ENCODE measurements at regions not wholly inside any gene's neighbourhood (a gene's known extent, or its start where the extent isn't known, plus 50 kb on each side); places are given as distances from the start of the nearest gene placed in this dataset.

DNA sequence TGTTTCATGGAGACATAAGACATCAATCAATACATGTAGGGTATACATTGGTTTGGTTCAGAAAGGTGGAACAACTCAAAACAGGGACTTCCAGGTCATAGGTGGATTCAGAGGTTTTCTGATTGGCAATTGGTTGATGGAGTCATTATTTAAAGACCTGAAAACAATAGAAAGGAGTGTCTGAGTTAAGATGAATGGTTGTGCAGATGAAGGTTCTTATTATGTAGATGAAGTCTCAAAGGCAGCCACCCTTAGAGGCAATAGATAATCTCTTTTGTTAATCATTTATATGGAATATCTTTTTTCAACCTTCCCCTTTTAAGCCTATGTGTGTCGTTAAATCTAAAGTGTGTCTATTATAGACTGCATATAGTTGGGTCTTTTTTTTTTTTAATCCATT lies 67.8 kb upstream of the LYPLAL1 start:
- DNase-seq = no peak

DNA sequence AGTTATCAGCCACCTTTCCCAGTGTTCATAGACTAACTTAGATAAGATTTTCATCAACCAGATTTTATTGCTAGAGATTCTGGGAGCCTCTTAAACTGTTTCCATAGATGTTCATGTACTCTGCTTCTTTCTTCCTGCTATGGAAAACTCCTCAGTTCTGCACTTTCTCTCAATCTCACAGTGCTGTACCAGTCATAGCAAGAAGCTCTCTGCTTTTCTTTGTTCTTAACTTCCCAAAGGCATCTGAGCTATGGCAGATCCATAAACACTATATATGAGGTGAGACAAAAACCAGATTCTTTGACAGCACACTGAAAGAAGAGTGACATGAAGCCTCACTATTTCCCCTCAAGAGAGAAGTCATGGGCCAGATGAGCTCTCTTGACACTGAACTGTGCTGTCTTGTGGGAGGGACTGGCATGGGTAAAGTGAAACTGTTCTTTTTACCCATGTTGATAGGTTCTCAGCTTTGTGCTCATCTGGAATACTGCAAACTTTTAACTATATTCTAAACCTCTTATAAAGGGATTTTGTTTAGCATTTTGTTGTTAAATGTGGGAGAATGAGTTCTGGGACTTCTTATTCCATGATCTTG lies 64.2 kb upstream of the LYPLAL1 start:
- DNase-seq = no peak

DNA sequence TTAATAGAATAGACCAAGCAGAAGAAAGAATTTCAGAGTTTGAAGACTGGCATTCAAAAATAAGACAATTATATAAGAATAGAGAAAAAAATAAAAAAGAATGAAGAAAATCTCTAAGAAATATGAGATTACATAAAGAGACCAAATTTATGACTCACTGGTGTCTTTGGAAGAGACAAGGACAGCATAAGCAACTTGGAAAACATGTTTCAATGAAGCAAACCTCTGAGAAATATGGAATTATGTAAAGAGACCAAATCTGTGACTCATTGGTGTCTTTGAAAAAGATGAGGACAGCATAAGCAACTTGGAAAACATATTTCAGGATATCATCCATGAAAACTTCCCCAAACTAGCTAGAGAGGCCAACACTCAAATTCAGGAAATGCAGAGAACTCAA lies 60.4 kb upstream of the LYPLAL1 start:
- DNase-seq = no peak

DNA sequence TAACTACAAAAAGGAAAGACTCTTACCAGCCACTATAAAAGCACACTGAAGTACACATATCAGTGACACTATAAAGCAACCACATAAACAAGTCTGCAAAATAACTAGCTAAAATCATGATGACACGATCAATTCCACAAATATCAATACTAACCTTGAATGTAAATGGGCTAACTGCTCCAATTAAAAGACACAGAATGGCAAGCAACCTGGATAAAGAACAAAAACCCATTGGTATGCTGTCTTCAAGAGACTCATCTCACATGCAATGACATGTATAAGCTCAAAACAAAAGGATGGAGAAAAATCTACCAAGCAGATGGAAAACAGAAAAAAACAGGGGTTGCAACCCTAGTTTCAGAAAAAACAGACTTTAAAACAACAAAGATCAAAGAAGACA lies 59.7 kb upstream of the LYPLAL1 start:
- no peak for DNase-seq

DNA sequence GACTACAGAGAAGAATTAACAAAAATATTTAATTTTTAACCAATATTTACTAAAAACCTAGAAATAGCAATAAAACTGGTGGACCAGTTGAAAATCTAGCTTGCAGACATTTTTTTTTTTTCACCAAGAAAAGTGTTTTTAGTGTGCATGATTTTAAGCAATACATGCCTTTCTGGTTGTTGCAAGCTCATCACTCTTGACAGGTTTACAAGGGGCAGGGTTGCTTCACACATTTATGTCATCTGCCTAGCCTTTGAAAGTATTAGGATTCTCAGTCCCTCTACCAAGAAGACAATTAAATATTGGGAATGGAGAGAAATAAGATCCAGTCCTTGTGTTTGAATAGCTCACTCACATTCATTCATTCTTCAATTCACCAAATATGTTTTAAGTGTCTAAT lies 53.8 kb upstream of the LYPLAL1 start:
- DNase-seq = no peak

DNA sequence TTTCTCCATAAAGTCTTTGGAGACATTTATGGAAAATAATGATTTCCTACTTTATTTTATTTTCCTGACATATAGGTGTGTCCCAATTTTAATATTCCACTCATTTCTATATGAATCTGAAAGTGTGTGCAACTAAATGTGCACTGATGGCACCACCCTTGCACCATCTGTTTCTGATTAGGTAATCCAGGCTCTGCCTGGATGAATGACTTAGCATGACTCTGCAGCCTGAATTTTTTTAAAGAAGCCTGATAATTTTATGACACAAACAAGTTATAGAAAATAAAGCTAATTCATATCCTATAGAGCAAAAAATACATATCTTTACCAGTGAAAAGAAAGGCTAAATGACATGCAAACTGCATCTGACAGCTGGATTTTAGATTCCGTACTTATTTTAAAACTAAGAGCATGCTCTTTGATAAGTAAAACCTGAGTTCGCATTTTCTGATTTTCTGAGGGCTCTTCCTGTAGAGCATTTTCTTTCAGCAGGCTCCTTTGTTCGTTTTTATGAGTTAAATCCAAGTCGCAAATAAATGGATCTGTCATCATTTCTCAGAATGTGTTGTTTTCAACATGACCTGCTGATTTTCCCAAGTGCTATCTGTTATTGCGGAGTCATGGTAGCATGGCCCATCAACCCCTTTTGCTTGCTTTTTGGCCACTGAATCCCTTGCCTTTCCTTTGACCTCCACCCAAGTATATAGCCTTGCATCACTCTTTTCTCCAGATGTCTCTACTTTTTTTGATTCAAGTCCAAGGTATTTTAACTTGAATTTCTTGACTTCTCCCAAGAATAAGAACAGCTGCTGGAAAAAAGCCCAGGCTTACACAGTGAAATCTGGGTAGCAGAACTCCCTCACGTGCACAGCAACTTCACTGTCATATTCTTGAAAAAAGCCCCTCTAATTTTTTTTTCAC lies 52.8 kb upstream of the LYPLAL1 start:
- no peak for DNase-seq

DNA sequence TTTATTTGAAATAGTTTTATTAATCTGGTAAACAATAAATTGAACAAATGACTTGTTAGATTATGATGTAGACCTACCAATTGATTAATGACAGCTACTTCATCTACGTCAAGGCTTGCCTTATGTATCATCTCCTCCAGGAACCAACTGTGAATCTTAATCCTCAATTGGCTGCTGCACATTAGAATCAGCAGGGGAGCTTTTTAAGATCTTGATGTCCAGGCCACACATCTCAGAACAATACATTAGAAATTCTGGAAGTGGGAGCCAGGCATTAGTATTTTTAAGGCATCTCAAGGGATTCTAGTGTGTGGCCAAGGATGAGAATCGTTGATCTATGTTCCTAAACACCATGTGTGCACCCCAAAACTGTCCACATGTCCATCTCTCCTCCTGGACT lies 52.0 kb upstream of the LYPLAL1 start:
- no peak for DNase-seq

DNA sequence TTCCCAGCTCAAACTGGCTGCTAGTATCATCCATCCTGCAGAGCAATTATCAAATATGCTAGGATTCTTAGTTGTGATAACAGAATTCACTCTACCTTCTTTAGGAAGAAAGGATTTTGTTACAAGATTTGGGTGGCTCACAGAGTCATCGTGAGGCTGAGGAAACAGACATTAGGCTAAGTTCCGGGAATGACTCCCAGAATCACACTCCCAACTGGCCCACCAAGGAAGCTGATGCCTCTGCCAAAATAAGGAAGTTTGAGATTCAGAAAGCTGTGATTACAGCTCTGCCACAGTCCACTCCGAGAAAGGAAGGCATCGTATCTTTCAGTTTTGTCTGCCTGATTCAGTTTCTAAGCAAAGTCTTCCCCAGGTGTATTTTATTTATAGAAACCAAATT lies 50.6 kb upstream of the LYPLAL1 start:
- no peak for DNase-seq
